Testis (tissue), 2 donors: ENCODE measurements at regions not wholly inside any gene's neighbourhood (a gene's known extent, or its start where the extent isn't known, plus 50 kb on each side); places are given as distances from the start of the nearest gene placed in this dataset.

Source experiments
- CTCF ChIP-seq, 3 experiments: fragments of 450-650 bp in 2 of 3; fragments of 200-600 bp in 1 of 3; sonication (generic) in 1 of 3; IDR thresholded peaks; one replicate each; pipeline ENCODE4 v1.5.1; 2016 to 2019; ENCODE audit warnings: antibody characterized with exemption in 3 of 3, mild to moderate bottlenecking in 2 of 3, moderate library complexity in 1 of 3
- POLR2A ChIP-seq: fragments of 450-650 bp; IDR thresholded peaks from one replicate; pipeline ENCODE4 v1.6.1; 2017; ENCODE audit warnings: antibody characterized with exemption, mild to moderate bottlenecking, moderate library complexity

DNA sequence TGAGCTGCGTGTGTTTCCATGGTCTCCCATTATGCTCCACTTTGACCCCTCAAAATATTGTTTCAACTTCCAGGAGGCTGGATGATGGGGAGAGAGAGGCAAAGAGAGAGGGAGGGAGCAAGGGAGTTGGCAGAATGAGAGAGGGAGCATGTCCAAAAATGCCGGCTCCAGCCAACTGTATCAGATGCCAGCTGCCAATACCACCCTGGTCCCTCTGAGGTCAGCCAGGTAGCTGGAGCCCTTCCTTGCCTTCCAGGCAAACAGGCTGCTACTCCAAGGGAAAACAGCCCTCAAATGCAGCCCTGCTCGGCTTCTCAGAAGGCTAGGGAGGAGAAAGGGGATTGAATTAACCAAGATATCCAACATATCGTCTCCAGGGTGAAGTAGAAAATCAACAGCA, 440.0 kb downstream of the TSHZ3 start:
- TF ChIP-seq CTCF (IDR thresholded peaks at IDR 0.05) = no peak
- no peak for TF ChIP-seq POLR2A
